Osteoblast (primary cell): ENCODE measurements at regions not wholly inside any gene's neighbourhood (a gene's known extent, or its start where the extent isn't known, plus 50 kb on each side); places are given as distances from the start of the nearest gene placed in this dataset.

Source experiments
- DNase-seq: peaks from one replicate; pipeline ENCODE4 v3.0.0; 2011; ENCODE audit warnings: low spot score, mixed read lengths; ENCODE audit not compliant: insufficient read length; ENCODE audit errors: missing footprints
- H2AFZ ChIP-seq: 2 replicates; pipeline ENCODE4 v1.6.0; 2011; ENCODE audit warnings: mild to moderate bottlenecking, low read length
- H3K27ac ChIP-seq: 2 replicates; pipeline ENCODE4 v1.5.1; 2011; ENCODE audit warnings: mild to moderate bottlenecking, low read depth, low read length, moderate library complexity
- H3K27me3 ChIP-seq: 2 replicates; pipeline ENCODE4 v1.6.0; 2012; ENCODE audit warnings: mild to moderate bottlenecking, control low read depth, inconsistent platforms, low read length, moderate library complexity; ENCODE audit not compliant: insufficient read depth
- H3K36me3 ChIP-seq: 2 replicates; pipeline ENCODE4 v1.5.1; 2011; ENCODE audit warnings: mild to moderate bottlenecking, low read length, control low read depth, moderate library complexity; ENCODE audit not compliant: insufficient read depth
- H3K4me1 ChIP-seq: 2 replicates; pipeline ENCODE4 v1.5.1; 2011; ENCODE audit warnings: mild to moderate bottlenecking, low read length, control low read depth, moderate library complexity; ENCODE audit not compliant: insufficient read depth
- H3K4me2 ChIP-seq: 2 replicates; pipeline ENCODE4 v1.6.0; 2011; ENCODE audit warnings: mild to moderate bottlenecking, low read length; ENCODE audit not compliant: insufficient read depth
- H3K4me3 ChIP-seq: fragments of 200-600 bp; sonication (generic); 3 replicates; pipeline ENCODE4 v1.5.1; 2012; ENCODE audit warnings: mild to moderate bottlenecking, low read length, inconsistent platforms; ENCODE audit not compliant: insufficient read depth
- H3K79me2 ChIP-seq: 2 replicates; pipeline ENCODE4 v1.6.0; 2012; ENCODE audit warnings: mild to moderate bottlenecking, low read length, control low read depth, inconsistent platforms; ENCODE audit not compliant: insufficient read depth
- H3K9me3 ChIP-seq: 2 replicates; pipeline ENCODE4 v1.5.1; 2011; ENCODE audit warnings: low read depth, low read length, control low read depth
- H4K20me1 ChIP-seq: 2 replicates; pipeline ENCODE4 v1.6.0; 2012; ENCODE audit warnings: mild to moderate bottlenecking, low read length, control low read depth; ENCODE audit not compliant: insufficient read depth
- TF ChIP-seq, protein P1 (sequence below): IDR thresholded peaks from 2 replicates; pipeline ENCODE4 v1.5.1; 2011; ENCODE audit warnings: mild to moderate bottlenecking, low read depth, low read length, moderate library complexity; ENCODE audit errors: extremely low read depth

GRCh38 chr9:86807367-86807976 lies 139.8 kb downstream of the GAS1 start:
- DNase-seq = no peak
- Histone ChIP-seq H3K4me2 (no peak overlapping the region), H2AFZ (peak overlapping the region; percentile 16), H3K79me2 (no peaks in the 10 kb centered on the region), H3K4me3 (no peak overlapping the region), H3K9me3 (no peaks in the 10 kb centered on the region), H3K4me1 (no peaks in the 10 kb centered on the region), H3K27me3 (no peaks in the 10 kb centered on the region), H4K20me1 (no peaks in the 10 kb centered on the region), H3K36me3 (no peaks in the 10 kb centered on the region), H3K27ac (no peak overlapping the region)
- TF ChIP-seq, protein P1, sequence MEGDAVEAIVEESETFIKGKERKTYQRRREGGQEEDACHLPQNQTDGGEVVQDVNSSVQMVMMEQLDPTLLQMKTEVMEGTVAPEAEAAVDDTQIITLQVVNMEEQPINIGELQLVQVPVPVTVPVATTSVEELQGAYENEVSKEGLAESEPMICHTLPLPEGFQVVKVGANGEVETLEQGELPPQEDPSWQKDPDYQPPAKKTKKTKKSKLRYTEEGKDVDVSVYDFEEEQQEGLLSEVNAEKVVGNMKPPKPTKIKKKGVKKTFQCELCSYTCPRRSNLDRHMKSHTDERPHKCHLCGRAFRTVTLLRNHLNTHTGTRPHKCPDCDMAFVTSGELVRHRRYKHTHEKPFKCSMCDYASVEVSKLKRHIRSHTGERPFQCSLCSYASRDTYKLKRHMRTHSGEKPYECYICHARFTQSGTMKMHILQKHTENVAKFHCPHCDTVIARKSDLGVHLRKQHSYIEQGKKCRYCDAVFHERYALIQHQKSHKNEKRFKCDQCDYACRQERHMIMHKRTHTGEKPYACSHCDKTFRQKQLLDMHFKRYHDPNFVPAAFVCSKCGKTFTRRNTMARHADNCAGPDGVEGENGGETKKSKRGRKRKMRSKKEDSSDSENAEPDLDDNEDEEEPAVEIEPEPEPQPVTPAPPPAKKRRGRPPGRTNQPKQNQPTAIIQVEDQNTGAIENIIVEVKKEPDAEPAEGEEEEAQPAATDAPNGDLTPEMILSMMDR = no peak

- Histone ChIP-seq H3K27me3 (no peaks in the 10 kb centered on the region), H3K36me3 (no peaks in the 10 kb centered on the region), H3K4me2 (no peak overlapping the region), H3K27ac (no peak overlapping the region), H2AFZ (no peak overlapping the region), H3K4me1 (no peaks in the 10 kb centered on the region), H3K79me2 (no peaks in the 10 kb centered on the region), H3K4me3 (no peak overlapping the region), H4K20me1 (no peaks in the 10 kb centered on the region), H3K9me3 (no peaks in the 10 kb centered on the region)
- TF ChIP-seq, protein P1 = no peak
- DNase-seq = no peak
These were observed 143.3 kb downstream of the GAS1 start for GRCh38 chr9:86804011-86804410.

GRCh38 chr9:86802900-86803673 lies 144.2 kb downstream of the GAS1 start:
- Histone ChIP-seq H3K27ac (no peak overlapping the region), H4K20me1 (no peaks in the 10 kb centered on the region), H3K4me1 (no peaks in the 10 kb centered on the region), H3K4me3 (no peak overlapping the region), H2AFZ (no peak overlapping the region), H3K9me3 (no peaks in the 10 kb centered on the region), H3K4me2 (no peak overlapping the region), H3K27me3 (no peaks in the 10 kb centered on the region), H3K36me3 (no peaks in the 10 kb centered on the region), H3K79me2 (no peaks in the 10 kb centered on the region)
- no peak for DNase-seq
- TF ChIP-seq, protein P1 = no peak

DNA sequence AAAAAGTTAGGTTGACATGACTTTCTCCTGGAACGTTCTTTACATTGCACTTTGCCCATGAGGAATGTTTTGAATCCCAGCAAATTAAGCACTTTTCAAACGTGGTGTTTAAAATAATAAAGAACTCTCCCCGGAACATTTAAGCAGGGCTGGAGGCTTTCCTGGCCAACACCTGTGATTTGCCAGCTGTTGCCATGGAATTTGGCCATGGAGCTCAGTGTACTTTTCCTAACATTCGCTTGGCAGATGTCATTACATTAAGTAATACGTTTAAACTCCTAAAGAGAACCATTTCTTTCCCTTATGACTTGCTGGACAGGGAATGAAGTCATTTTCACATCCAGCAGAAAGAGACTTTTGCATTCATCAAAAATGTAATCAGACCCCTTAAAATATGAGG lies 146.1 kb downstream of the GAS1 start:
- Histone ChIP-seq H3K4me2 (no peak overlapping the region), H3K4me1 (peaks cover 7% of the 10 kb centered on the region), H3K36me3 (no peaks in the 10 kb centered on the region), H4K20me1 (no peaks in the 10 kb centered on the region), H3K4me3 (no peak overlapping the region), H3K9me3 (no peaks in the 10 kb centered on the region), H2AFZ (no peak overlapping the region), H3K79me2 (no peaks in the 10 kb centered on the region), H3K27me3 (no peaks in the 10 kb centered on the region), H3K27ac (no peak overlapping the region)
- TF ChIP-seq, protein P1 = no peak
- no peak for DNase-seq
